NOMO-1 (cell line): ENCODE measurements at regions not wholly inside any gene's neighbourhood (a gene's known extent, or its start where the extent isn't known, plus 50 kb on each side); places are given as distances from the start of the nearest gene placed in this dataset.

Experiments used
- DNase-seq, 2 experiments: peaks; one replicate each; lab custom pipeline; 2025; ENCODE audit not compliant: unreplicated experiment in 2 of 2; lab: John Stamatoyannopoulos, UW

GRCh38 chr10:123449234-123449962 is 216.8 kb upstream of the GPR26 start:
- DNase-seq: no peak

DNA sequence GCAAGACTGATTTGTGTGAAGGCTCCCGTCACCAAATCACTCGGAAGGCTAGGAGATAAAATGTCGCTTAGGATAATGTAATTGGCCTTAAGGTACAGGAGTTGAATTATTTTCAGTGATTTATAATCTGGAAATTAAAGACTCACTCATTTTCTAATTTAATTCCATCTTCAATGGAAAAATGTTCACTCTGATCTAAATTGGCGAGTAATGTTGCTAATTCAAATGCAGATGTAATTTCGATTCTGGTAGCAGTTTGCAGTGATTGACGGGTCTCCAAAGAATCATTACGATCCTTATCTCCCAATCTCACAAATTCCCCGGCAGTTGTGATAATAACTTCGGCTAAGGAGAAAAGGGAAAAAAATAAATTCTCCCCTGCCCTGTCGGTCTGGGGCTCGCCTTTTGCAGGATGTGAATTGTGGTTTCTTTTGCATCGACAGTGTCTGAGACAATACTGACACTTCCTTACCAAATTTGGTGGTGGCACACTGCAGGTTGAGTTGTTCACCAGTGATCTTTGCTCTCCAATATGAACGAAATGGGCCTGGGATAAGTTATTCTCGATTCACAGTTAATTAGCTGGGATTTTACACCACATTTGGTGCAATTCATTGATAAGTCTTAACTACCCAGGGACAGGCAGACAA is 215.1 kb upstream of the GPR26 start:
- DNase-seq: no peak

GRCh38 chr10:123451618-123452245 is 214.4 kb upstream of the GPR26 start:
- no peak for DNase-seq

DNA sequence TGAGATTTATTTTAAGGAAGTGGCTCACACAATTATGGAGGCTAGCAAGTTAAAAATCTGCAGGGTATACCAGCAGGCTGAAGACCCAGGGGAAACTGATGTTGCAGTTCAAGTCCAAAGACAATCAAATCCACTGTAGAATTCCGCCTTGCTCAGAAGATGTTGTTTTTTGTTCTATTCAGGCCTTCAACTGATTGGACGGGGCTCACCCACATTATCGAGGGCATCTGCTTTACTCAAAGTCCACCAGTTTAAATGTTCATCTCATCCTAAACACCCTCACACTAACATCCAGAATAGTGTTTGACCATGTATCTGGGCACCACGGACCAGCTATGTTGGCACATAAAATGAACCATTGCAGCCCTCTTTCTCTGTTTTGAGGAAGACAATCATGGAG is 211.2 kb upstream of the GPR26 start:
- no peak for DNase-seq

DNA sequence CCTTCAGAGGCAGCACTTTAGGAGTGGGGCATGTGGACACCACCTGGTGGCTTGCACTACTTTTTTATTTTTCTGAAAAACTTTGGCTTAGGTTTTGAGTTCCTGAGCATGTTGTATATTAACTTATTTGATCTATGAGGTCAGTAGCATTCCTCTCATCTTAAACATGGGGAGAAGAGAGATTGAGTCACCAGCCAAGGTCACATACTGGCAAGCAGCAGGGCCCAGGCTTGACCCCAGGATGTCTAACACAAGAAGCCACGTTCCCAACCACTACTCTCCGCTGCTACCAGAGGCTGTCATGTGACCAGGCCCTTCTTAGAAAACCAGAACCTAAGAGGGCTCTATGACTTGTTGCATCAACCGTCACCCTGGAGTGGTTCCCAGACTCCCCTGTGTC is 210.3 kb upstream of the GPR26 start:
- DNase-seq: no peak

DNA sequence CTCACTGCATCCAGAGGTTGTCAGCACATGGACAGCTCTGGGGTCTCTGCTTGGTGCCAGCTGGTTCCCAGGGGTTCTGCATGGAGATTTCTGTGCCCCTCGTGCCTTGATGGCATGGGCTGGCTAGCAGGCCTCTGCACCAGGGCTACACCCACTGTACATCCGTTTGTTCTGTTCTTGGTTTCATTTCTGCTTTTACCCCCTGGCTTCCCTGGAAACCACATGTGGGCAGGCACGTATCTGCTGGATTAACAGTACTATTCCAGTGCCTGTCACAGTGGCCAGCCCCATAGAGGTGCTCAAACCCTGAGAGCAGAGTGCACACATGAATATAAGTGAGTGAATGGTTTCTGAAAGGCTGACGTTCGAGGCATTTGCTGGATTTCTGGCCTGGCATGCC is 207.2 kb upstream of the GPR26 start:
- DNase-seq: peak in 1 of 2 experiments; percentile 7

GRCh38 chr10:123459371-123460091 is 206.6 kb upstream of the GPR26 start:
- DNase-seq: no peak

DNA sequence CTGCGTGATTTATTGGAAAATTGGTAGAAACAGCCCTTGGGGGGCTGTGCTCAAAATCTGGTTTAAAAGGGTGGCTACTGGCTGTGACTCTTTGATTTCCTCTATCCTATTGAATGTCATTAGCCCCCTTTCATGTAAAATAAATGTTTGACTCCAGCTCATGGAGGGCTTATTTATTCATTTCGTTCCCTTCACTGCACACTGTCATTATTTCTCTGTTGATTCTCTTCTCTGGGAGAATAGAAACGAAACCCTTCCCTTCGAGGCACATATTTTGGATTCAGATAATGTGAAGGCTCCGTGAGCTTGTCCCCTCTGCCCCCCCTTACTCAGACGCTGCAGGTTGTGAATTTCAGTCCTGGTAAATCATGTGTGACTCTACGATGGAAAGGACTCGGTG is 203.9 kb upstream of the GPR26 start:
- DNase-seq: no peak

DNA sequence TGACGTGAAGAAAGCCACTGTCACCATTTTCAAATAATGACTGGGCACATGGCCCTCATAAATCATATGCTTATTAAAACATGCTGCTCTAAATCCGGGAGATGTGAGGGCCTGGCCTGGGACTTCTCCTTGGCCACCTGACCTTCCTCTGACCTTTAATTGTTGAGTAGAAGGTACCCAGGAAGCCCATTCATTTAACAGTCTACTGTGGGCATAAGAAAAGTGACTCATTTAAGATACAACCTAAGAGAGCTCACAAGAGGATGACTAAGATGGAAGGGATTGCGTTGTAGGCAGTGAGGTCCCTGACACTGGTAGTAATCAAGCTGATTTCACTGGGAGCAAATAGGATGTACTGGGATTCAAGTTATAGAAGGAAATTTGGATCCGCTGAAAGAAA is 203.4 kb upstream of the GPR26 start:
- peak in 1 of 2 experiments; percentile 22 for DNase-seq

- DNase-seq: peak; percentile 28 to 50
These were observed 203.0 kb upstream of the GPR26 start for GRCh38 chr10:123463181-123463580.

DNA sequence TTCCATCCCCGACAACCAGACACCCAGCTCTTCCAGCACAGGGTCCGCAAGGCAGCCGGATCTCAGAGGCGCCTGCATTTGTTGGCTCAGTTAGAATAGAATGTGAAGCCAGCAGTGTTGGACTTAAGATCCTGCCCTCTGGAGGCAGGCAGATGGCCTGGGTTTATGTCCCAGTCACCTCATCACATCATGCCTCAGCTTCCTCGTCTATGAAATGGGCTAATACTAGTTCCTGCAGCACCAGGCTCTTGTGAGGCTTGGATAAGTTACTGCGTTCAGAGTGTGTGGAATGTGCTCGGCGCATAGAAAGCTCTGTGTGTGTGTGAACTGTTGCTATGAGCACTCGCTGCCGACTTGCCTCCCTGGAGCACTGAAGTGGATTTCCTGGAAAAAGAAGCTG is 202.5 kb upstream of the GPR26 start:
- DNase-seq: no peak

DNA sequence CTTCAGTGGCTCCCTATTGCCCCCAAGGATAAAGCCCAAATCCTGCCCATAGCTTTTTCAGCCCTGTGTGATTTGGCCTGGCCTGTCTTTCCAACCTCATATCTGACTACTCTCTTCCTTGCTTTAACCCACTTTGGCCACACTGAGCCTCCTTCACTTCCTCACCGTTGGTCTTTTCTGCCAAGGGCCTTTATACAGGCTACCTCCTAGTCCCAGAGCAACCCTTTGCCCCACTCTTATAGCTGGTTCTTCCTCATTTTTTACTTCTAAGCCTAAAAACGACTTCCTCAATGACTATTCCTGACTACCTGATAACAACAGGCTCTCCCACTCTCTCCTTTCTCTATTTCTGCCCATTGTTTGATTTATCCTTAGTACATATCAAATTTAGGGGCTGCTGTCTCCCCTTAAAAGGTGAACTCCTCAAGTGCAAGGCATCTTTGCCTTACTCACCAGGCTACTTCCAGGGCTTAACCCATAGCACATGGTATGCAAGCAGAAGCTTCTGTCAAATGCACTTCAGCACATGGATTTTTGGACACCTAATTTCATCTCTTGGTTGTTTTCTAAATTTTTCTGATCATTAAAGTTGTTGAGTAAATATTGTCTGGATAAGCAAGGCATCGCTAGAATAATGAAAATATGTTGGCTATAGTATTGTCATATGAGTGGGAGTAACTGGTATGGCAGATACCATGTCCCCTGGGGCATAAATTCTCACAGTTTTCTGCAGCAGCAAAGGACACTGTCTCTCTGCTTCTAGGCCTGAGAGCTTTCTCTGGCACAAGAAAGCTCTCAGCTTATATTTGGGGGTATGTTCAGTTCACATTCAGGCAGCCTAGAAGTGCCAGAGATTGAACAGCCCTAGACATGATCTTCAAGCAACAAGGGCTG is 201.5 kb upstream of the GPR26 start:
- peak; percentile 76 to 85 for DNase-seq

DNA sequence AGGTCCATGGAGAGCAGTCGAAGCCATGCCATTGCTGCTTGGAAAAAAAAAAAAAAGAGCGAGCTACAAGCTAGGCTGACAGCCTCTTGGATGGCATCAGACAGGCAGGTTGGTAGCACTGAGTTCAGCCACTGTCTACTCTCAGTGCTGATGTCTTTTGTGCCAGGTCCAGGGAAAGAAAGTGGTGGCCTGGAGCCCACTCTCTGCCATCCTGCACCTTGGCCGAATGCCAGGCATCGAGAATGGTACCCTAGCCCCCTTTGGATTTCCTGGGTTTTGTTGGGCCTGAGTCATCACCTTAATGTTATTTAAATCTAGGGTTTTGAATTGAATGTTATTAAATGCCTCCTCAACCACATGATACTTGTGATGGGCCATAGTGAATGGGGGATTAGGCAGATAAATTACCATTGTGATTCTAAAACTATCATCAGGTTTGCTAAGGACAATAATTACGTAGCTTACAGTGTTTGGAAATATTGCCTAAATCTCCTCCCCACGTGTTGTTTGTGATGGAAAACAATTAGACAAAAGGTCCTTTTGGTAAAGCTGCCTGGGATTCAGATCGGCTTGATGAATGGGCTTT is 195.7 kb upstream of the GPR26 start:
- DNase-seq: no peak

DNA sequence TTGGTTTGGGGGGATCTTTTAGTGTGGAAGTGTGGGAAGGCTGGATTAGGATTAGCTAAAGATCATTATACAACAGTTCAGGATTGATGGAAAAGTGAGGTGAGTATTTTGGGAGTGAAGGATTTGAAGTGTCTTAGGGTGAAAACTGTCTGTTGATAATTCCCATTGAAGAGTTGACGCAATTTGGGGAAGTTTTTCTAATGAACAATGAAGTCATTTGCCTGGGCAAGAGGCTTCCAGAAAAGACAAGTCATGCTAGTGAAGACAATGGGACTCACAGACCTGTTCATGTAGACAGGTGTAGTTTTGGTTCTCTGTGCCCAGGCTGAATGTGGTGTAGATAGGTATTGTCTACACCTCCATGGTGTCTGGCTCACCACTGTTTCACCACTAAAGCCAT is 194.3 kb upstream of the GPR26 start:
- DNase-seq: no peak

DNA sequence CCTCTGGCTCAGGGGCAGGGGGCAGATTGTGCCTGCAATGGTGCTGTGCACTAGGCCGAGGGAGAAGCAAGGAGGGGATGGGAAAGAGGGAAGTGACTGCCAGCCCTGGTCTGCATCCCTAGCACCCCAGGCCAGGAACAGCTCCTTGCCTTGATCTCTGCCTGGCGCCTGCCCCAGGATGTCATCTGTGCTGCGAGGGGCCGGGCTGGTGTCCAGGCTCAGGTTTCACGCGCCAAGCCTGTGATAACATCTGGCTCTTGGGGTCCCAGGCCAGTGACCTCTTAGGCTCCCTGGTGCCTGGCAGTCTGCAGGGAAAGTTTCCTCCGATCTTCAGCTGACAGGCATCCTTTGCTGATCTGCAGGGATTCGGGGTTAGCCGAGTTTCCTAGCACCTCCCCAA is 193.5 kb upstream of the GPR26 start:
- DNase-seq: no peak

DNA sequence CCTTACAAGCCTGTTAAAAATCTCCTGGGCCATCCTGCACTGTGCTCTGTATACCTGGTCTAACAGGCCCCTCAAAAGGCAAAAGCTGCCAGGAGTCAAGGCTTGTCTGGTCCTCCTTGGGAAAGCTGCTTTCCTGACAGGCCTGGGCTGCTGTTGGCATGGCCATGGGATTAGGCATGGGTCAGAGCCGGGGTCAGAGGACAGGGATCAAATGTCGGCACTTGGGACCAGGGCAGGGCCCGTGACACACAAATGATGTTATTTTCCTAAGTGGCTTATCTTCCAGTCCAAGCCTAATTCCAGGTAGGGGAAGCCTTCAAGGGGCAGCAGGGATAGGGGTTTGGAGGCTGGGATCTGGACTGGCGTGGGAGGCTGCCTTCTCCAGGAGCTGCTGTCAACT is 191.5 kb upstream of the GPR26 start:
- DNase-seq: no peak

DNA sequence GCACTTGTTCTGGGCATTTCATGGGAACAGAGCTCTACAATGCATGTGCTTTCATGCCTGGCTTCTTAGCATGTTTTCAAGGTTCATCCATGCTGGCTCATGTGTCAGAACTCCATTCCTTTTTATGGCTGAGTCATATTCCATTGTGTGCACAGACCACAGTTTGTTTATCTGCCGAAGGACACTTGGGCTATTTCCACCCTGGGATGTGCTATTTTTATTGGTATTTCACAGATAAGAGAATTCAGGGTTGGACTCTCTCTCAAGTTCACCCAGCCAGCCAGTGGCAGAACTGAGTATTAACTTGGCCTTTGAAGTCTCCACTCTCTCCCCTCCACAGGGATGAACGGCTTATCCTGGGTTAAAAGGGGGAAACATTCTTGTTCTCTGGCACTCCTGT is 190.7 kb upstream of the GPR26 start:
- DNase-seq: no peak

- DNase-seq: no peak
These were observed 188.0 kb upstream of the GPR26 start for GRCh38 chr10:123478116-123478515.

- DNase-seq: no peak
These were observed 186.5 kb upstream of the GPR26 start for GRCh38 chr10:123479640-123480039.

GRCh38 chr10:123480344-123480743 is 185.8 kb upstream of the GPR26 start:
- no peak for DNase-seq
